ENCODE measurements at regions not wholly inside any gene's neighbourhood (a gene's known extent, or its start where the extent isn't known, plus 50 kb on each side); places are given as distances from the start of the nearest gene placed in this dataset.
"Not testable (repeated sequence)": the region's sequence is repeated elsewhere in the genome, so short reads cannot be mapped to it uniquely, and the experiment has no call there.

DNA sequence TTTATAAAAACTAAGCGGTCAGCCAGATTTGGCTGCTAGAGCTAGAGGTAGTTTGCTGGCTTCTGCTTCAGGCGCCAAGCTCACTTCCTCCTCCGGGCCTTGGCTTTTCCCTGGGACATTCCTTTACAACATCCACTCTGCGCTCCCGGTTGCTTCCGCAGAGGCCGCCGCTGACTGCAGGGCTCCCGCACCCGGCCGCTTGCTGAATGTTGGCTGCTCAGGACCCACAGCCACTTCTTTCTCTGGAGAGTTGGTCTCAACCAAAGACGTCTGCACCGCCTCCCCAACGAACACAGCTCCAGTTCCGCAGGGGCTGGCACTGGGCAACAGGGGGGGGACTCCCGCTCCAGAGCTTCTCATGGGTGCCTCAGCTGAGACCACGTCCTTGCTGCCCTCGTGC lies 282.8 kb downstream of the TFAP2C start:
- Histone ChIP-seq H3K4me2 (ENCODE audit: low read length) (no peak overlapping the region), H3K79me2 (ENCODE audit: low read length) (no peaks in the 10 kb centered on the region), H2AFZ (ENCODE audit: low read depth, low read length) (no peak overlapping the region), H3K4me3 (ENCODE audit: low read length) (no peak overlapping the region), H3K36me3 (replicated peaks; ENCODE audit: low read depth, low read length) (no peaks in the 10 kb centered on the region), H3K9ac (ENCODE audit: low read length) (no peak overlapping the region), H3K9me3 (ENCODE audit: insufficient read depth, low read length) (no peaks in the 10 kb centered on the region), H3K27ac (ENCODE audit: low read length) (no peak overlapping the region), H3K4me1 (ENCODE audit: low read length) (no peaks in the 10 kb centered on the region), H4K20me1 (ENCODE audit: insufficient read depth, low read length) (no peaks in the 10 kb centered on the region), H3K27me3 (ENCODE audit: low read depth, low read length) (peaks cover 7% of the 10 kb centered on the region; the same call in 1 of the 2 replicates)
- TF ChIP-seq, protein P1, sequence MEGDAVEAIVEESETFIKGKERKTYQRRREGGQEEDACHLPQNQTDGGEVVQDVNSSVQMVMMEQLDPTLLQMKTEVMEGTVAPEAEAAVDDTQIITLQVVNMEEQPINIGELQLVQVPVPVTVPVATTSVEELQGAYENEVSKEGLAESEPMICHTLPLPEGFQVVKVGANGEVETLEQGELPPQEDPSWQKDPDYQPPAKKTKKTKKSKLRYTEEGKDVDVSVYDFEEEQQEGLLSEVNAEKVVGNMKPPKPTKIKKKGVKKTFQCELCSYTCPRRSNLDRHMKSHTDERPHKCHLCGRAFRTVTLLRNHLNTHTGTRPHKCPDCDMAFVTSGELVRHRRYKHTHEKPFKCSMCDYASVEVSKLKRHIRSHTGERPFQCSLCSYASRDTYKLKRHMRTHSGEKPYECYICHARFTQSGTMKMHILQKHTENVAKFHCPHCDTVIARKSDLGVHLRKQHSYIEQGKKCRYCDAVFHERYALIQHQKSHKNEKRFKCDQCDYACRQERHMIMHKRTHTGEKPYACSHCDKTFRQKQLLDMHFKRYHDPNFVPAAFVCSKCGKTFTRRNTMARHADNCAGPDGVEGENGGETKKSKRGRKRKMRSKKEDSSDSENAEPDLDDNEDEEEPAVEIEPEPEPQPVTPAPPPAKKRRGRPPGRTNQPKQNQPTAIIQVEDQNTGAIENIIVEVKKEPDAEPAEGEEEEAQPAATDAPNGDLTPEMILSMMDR (IDR thresholded peaks at IDR 0.05; ENCODE audit: low read depth, low read length): no peak
- no peak for TF ChIP-seq EZH2phosphoT487 (IDR thresholded peaks at IDR 0.05; ENCODE audit: low read depth)

DNA sequence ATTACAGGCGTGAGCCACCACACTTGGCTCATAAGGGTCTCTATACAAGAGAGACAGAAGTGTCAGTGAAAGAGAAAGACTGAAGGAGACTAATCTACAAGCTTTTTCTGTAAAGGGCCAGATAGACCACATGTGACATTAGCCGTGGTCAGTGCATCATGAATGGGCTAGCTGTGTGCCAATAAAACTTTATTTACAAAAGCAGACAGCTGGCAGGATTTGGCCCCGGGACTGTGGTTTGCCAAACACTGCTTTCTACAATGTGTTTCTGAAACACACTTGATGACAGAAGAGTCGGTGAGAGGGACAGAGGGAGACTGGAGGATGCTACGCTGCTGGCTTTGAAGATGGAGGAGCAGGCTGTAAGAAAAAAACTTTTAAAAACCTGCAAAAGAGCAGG lies 285.4 kb downstream of the TFAP2C start:
- no peak overlapping the region for H3K4me2 ChIP-seq (ENCODE audit: low read length)
- H3K36me3 ChIP-seq (replicated peaks; ENCODE audit: low read depth, low read length): no peaks in the 10 kb centered on the region
- no peak overlapping the region for H3K9ac ChIP-seq (ENCODE audit: low read length)
- peaks cover 11% of the 10 kb centered on the region; the same call in 1 of the 2 replicates for H3K27me3 ChIP-seq (ENCODE audit: low read depth, low read length)
- no peaks in the 10 kb centered on the region for H3K4me1 ChIP-seq (ENCODE audit: low read length)
- H4K20me1 ChIP-seq (ENCODE audit: insufficient read depth, low read length): no peaks in the 10 kb centered on the region
- no peak overlapping the region for H3K4me3 ChIP-seq (ENCODE audit: low read length)
- H2AFZ ChIP-seq (ENCODE audit: low read depth, low read length): no peak overlapping the region
- no peak overlapping the region for H3K27ac ChIP-seq (ENCODE audit: low read length)
- no peaks in the 10 kb centered on the region for H3K9me3 ChIP-seq (ENCODE audit: insufficient read depth, low read length)
- no peaks in the 10 kb centered on the region for H3K79me2 ChIP-seq (ENCODE audit: low read length)
- no peak for TF ChIP-seq EZH2phosphoT487 (IDR thresholded peaks at IDR 0.05; ENCODE audit: low read depth)
- TF ChIP-seq, protein P1 (IDR thresholded peaks at IDR 0.05; ENCODE audit: low read depth, low read length): no peak

DNA sequence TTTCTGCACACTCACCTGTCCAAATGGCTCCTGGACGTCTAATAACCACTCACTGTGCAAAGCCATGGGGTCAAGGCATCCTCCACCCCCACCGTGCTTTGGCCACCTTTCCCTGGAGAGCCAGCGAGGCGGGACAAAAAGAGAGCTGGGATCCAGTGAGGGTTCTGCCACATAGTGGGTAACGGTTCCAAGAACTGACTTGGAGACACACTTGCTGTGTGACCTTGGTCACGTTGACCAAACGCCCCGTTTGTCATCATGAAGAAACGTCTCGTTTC lies 287.2 kb downstream of the TFAP2C start:
- Histone ChIP-seq H3K4me2 (ENCODE audit: low read length) (no peak overlapping the region), H2AFZ (ENCODE audit: low read depth, low read length) (no peak overlapping the region), H3K79me2 (ENCODE audit: low read length) (no peaks in the 10 kb centered on the region), H3K4me3 (ENCODE audit: low read length) (no peak overlapping the region), H3K9ac (ENCODE audit: low read length) (no peak overlapping the region), H3K4me1 (ENCODE audit: low read length) (no peaks in the 10 kb centered on the region), H3K9me3 (ENCODE audit: insufficient read depth, low read length) (no peaks in the 10 kb centered on the region), H3K27me3 (ENCODE audit: low read depth, low read length) (peaks cover 13% of the 10 kb centered on the region; the same call in 1 of the 2 replicates), H3K36me3 (replicated peaks; ENCODE audit: low read depth, low read length) (no peaks in the 10 kb centered on the region), H4K20me1 (ENCODE audit: insufficient read depth, low read length) (no peaks in the 10 kb centered on the region), H3K27ac (ENCODE audit: low read length) (no peak overlapping the region)
- TF ChIP-seq, protein P1 (IDR thresholded peaks at IDR 0.05; ENCODE audit: low read depth, low read length): no peak
- no peak for TF ChIP-seq EZH2phosphoT487 (IDR thresholded peaks at IDR 0.05; ENCODE audit: low read depth)

DNA sequence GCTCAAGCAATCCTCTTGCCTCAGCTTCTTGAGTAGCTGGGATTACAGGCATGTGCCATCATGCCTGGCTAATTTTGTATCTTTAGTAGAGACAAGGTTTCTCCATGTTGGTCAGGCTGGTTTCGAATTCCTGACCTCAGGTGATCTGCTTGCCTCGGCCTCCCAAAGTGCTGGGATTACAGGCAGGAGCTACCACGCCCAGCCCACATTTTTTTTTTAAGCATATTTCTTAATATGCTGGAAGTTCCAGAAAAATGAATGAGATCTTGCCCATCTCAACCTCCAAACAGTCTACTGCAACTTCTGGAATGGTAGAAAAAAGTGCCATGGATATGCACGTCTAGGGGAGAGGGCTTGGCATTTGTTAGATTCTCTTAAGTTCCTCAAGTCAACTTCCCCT lies 290.9 kb downstream of the TFAP2C start:
- H2AFZ ChIP-seq (ENCODE audit: low read depth, low read length); H3K4me1 ChIP-seq (ENCODE audit: low read length); H3K4me2 ChIP-seq (ENCODE audit: low read length); H3K4me3 ChIP-seq (ENCODE audit: low read length); H3K36me3 ChIP-seq (replicated peaks; ENCODE audit: low read depth, low read length); H3K79me2 ChIP-seq (ENCODE audit: low read length); H4K20me1 ChIP-seq (ENCODE audit: insufficient read depth, low read length); H3K9me3 ChIP-seq (ENCODE audit: insufficient read depth, low read length); H3K9ac ChIP-seq (ENCODE audit: low read length); H3K27ac ChIP-seq (ENCODE audit: low read length): not testable (repeated sequence)
- peaks cover 14% of the 10 kb centered on the region; the same call in 1 of the 2 replicates for H3K27me3 ChIP-seq (ENCODE audit: low read depth, low read length)

DNA sequence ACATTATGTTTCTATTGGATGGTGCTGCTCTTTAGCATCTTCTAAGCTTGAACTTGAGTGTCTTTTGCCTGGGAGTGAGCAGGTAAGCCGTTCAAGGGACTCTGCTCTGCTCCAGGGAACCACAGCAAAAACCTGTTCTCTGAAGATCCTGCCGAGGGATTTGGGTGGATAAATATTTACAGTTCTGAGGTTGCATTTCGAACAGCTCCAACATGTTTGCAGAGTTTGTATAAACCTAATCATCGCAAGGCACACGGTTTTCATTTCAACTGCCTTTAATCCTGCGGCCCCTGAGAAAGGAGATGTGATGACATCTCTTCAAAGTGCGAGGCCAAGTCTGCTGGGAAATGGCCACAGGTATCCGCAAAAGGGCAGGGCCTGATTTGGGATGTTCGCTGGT lies 293.4 kb downstream of the TFAP2C start:
- no peak overlapping the region for H3K9ac ChIP-seq (ENCODE audit: low read length)
- no peak overlapping the region for H3K4me3 ChIP-seq (ENCODE audit: low read length)
- H3K27ac ChIP-seq (ENCODE audit: low read length): no peak overlapping the region
- H2AFZ ChIP-seq (ENCODE audit: low read depth, low read length): no peak overlapping the region
- no peaks in the 10 kb centered on the region for H3K79me2 ChIP-seq (ENCODE audit: low read length)
- H3K4me2 ChIP-seq (ENCODE audit: low read length): no peak overlapping the region
- TF ChIP-seq, protein P1 (IDR thresholded peaks at IDR 0.05; ENCODE audit: low read depth, low read length): no peak
- TF ChIP-seq EZH2phosphoT487 (IDR thresholded peaks at IDR 0.05; ENCODE audit: low read depth): no peak
- no peaks in the 10 kb centered on the region for H3K36me3 ChIP-seq (replicated peaks; ENCODE audit: low read depth, low read length)
- no peaks in the 10 kb centered on the region for H3K4me1 ChIP-seq (ENCODE audit: low read length)
- H3K27me3 ChIP-seq (ENCODE audit: low read depth, low read length): peaks cover 22% of the 10 kb centered on the region
- no peaks in the 10 kb centered on the region for H4K20me1 ChIP-seq (ENCODE audit: insufficient read depth, low read length)
- no peaks in the 10 kb centered on the region for H3K9me3 ChIP-seq (ENCODE audit: insufficient read depth, low read length)
